ENCODE measurements at regions not wholly inside any gene's neighbourhood (a gene's known extent, or its start where the extent isn't known, plus 50 kb on each side); places are given as distances from the start of the nearest gene placed in this dataset.
A peak's percentile ranks its signal among the peaks of the same experiment; 100 is the strongest.
"Not testable (repeated sequence)": the region's sequence is repeated elsewhere in the genome, so short reads cannot be mapped to it uniquely, and the experiment has no call there.

DNA sequence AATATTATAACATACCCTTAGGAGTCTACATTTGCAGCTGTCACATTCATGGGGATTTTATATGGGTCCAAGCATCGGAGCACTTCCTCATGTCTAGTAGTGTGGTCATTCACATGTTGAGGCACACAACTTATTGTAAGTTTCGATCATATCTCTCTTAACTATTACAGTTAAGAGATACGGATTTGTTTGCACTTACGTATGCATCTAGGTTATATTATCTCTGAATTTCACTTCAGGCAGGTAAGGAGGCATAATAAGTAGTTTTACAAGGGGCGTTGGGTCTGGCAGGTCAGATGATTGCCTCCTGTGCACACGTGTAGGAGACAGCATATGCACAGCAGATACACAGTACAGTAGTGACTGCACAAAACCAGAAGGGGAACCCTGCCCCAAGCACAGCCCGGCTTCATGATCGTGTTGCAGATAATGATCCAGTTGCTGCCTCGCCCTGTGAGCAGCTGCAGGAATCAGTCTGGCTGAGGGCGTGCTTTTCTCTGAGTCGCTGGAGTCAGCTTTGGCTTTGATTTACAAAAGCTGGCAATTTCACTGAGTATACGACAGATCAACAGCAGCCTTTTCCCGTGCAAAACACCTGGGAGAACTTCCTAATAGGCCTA is 302.9 kb upstream of the GATB start:
- no peak for DNase-seq (ENCODE audit: missing footprints)
- intact Hi-C loops (cut with DNase I): no loop called here
- ATAC-seq: no peak

DNA sequence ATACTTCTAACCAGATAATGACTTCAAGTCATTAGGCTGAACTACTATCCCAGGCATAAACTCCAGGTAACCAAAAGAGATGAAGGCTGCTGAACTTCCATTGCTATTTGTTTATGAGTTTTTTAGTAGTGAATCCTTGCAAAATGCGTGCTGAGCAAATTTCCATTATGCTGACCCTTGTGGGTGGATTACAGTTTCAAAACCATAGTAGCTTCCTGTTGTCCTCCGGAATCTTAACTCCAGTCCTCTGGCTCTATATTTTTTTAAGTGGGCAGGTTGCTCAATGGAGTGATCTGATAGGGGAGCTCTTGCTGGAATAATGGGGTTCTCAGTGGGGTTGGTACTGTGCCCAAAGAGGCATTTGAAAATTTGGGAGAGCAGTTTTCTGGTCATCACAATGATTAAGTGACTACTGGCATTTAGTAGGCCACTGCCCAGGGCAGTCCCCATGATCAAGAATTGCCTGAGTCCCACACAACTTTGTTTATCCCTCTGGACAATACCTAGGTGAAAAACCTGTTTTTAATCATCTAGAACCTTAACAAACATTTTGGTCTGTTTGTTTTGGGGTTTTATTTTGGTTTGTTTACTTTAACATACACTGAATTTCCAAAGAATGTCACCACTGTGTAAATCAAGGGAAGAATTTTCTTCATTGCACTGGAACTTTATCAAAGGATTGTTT is 302.3 kb upstream of the GATB start:
- ATAC-seq: no peak
- no peak for DNase-seq (ENCODE audit: missing footprints)
- intact Hi-C loops (cut with DNase I): no loop called here

DNA sequence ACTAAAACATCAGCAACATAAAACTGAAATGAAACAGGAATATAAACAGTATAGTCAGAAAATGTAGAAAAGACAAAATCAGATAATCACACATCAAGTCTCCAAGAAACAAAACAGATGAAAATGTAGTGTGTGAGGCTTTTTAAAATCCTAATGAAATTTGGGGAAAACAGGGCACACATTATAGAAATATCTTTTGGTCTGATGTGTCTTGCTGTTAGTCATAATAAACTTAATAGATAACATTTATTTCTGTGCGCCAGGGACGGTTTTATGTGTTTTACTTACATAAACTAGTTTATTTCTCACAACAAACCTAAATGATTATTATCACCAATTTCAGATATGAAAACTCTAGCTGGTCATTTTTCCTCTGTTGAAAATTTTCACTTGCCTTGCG is 293.9 kb upstream of the GATB start:
- DNase-seq (ENCODE audit: missing footprints): no peak
- ATAC-seq: no peak
- intact Hi-C loops (cut with DNase I): no loop called here

DNA sequence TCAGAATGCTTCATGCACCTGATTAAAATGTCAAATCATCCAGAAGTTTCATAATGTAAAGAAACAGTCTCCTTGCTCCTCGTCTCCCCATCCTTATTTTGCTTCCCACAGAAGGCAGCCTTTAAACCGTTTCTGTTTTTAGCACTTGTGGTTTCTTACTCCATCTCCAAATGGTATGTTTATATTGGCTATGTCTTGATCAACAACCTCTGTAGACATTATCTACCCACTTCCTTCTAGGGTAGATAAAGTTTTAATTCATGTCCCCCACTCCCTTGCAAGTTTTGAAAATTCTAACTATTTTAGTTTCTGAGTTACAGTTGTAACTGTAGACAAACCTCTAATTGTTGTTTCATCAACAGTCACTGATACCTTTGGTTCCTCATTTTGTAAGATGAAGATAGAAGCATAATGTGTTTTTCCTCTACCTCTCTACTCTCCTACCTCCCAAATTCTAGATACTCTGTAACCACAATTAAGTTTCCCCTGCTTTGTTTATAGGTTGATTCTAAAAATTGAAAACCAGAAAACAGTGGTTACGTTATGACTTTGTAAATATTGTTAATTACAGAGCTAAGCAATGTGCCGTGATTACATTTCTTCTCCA is 291.7 kb upstream of the GATB start:
- DNase-seq (ENCODE audit: missing footprints) (no peak), ATAC-seq (no peak)
- intact Hi-C loops (cut with DNase I): no loop called here

DNA sequence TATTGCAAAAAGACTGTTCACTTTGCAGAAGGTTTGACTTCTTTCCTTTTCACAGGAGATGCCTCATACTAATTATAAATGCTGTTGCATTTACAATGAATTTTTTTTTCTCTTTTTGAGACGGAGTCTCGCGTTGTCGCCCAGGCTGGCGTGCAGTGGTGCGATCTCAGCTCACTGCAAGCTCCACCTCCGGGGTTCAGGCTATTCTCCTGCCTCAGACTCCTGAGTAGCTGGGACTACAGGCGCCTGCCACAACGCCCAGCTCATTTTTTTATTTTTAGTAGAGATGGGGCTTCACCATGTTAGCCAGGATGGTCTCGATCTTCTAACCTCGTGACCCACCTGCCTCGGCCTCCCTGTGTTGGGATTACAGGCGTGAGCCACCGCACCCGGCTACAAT is 290.5 kb upstream of the GATB start:
- intact Hi-C loops (cut with DNase I); ATAC-seq; DNase-seq (ENCODE audit: missing footprints): not testable (repeated sequence)

DNA sequence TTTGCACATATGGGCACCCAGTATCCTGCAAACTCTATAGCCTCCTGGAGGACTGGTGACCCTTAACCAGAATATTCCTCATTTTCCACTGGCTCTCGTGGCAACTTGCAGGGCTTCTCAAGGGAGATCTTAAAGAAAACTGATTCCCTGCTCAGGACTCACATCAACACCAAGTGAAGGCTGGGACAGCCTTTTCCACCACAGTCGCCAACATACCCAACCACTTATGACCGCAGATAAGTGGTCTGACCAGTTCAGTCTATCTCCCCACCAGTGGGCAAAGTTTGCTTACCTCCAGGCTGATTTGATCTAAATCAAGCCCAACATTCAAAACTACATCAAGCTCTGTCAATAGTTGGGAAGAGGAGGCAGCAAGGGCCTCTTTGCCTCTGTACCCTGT is 289.3 kb upstream of the GATB start:
- intact Hi-C loops (cut with DNase I): no loop called here
- no peak for DNase-seq (ENCODE audit: missing footprints)
- no peak for ATAC-seq

DNA sequence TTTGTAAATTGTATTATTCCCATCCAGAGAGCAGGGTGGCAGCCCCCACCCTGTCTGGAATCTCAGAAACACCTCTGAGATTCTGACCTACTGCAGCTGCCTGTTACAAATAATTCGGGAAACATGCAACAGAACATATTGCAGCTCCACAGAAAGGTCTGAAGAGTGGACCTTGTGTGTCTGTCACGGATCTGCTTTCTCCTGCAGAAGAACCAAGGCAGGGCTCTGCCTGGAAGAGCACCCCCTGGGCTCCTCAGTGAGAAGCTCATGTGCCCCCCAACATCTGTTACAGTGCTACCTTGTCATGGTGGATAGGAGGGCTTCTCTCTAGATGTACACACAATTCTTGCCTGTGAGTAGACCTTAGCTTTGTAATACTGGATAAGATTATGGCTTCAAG is 286.6 kb upstream of the GATB start:
- ATAC-seq: no peak
- no peak for DNase-seq (ENCODE audit: missing footprints)
- intact Hi-C loops (cut with DNase I): no loop called here

DNA sequence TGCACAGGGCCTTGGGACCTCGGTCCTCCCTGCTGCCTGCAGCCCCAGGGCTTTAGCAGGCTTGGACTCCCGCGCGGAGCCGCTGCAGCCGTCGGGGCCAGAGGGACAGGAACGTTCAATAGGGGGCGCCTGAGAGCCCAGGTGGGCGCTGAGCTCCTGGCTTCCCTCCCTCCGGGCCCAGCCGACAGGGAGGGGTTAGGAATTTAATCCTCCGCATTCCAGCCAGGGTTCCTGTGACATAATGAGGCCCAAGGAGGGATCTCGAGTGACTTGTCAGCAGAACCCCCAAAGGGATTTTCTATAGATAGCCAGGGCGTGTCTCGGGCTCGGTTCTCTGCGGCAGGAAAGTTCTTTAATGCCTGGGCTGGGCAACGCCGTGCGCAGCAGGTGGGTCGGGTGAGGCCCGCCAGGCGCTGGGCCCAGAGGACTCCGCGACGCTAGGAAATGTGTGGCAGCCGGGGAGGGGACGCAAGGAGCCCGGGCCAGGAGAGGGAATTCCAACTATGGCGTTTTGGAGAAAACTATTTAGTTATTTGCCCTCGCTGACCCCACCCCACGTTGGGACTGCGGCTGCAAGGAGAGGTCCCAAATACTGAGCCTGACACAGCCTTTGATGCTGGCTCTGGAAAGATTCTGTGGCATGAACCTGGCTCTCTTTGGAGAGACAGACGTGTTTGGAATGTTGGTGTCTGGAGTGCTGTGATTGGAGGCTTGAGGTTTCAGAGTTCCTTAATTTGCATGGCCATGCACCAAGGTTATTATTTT is 285.2 kb upstream of the GATB start:
- ATAC-seq (peak; percentile 46), DNase-seq (ENCODE audit: missing footprints) (no peak)
- intact Hi-C loops (cut with DNase I): no loop called here

DNA sequence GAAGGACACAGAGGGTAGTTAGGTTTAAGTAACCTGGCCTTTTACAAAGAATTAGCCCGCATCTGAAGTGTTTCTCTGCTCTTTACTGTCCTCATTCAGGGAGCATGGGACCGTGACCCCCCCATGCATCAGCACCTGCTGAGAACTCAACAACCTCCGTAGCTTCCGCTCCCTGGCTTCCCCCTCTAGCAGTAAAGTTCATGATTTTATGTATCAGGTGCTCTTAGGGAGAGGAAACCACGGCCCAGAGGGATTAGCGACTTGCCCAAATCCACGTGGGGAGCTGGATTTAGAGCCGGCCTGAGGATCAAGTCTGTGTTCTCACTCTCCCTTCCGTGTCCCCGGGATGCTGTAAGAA is 284.6 kb upstream of the GATB start:
- intact Hi-C loops (cut with DNase I): no loop called here
- DNase-seq (ENCODE audit: missing footprints) (no peak), ATAC-seq (no peak)

DNA sequence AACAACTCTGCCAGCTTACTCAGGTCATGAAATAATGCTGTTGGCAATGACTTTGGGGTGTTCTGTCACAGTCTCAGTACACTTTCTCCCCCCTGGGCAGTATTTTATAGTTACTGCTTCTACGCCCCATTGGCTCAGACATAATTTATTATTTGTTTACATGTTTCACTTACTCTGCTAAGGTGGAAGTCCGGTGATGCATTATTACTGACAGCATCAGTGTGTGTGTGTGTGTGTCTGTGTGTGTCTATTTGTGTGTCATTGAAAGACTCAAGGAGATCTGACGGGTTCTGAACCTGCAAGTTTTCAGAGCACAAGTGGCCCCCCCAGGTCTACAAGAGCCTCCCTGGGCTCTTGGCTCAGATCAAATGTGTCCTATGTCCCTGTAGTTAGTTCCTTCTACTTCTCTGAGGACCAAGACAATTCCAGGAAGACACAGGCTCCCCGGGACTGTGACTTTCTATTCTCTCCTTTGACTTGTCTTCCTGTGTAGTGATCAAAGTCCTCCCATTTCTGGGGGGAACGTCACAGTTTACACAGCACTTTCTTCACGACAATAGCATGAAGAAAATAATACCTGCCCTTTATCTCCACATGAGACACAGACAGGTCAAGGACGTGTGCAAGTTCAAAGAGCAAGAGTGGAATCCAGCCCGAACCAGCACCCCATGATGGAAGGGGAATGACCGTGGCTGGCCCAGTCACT is 283.7 kb upstream of the GATB start:
- no peak for ATAC-seq
- intact Hi-C loops (cut with DNase I): no loop called here

DNA sequence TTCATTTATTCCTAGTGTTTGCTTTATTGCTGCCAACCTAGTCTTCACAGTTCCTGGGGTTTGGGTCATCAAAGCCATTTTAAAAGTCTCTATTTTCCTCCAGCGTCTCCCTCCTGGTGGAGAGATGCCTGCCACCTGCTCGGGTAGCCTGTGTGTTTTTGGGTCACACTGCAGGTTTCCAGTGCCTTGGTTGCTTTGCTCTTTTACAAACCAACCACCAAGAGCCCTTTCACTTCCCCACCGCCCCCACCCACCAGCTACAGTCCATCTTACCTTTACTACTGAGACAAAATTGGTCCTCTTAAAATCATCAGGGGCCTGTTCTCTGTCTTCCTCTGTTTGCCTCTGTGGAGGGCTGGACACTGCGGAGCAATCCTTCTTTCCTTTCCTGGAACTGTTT is 280.5 kb upstream of the GATB start:
- no peak for ATAC-seq
- DNase-seq (ENCODE audit: missing footprints): no peak
- intact Hi-C loops (cut with DNase I): no loop called here

More for the DNA sequence above, 283.7 kb upstream of the GATB start:
- no peak for DNase-seq (ENCODE audit: missing footprints)

DNA sequence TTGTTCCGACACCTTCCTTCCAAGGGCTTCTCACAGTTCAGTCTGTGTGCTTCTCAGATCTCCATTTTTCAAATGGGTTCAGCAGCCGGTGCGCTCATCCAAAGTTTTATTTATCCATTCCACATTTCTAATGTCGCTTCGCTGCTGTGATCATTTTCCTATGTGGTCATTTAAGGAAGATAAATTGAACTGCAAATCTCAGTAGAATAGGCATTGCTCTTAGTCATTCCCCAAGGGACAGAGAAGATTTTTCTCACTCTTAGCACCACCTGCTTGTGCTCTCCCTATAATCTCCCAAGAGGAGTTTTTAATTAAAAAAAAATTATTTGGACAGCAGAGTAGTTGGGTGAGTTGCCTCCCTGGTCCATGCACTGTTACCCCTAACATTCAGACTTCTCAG is 278.9 kb upstream of the GATB start:
- DNase-seq (ENCODE audit: missing footprints) (no peak), ATAC-seq (no peak)
- intact Hi-C loops (cut with DNase I): loop anchor here (2.0 to 10.0 kb wide), 5 partner anchors 49 to 355 kb away; no protein-coding TSS in a partner anchor

DNA sequence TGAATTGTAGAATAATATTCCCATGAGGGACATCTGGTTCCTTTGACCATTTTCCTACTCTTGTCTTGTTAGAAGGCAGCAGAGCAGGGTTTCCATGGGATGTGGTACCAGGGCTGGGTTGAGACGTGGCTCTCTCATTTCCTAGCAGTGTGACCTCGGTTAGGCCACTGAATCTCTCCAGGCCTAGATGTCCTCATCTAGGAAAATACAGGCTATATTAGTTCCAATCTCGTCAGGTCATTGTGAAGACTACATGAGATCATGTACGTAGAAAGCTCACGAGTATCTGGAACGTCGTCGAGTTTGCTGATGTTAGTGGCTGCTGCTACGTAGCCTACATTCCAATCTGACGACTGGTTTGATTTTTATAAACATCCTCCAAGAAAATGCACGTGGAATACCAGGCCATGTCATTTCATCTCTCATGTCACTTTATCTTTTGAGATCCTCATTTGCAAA is 278.2 kb upstream of the GATB start:
- intact Hi-C loops (cut with DNase I): loop anchor here (2.0 to 10.0 kb wide), 5 partner anchors 50 to 354 kb away; no protein-coding TSS in a partner anchor
- ATAC-seq: peak; percentile 35
- no peak for DNase-seq (ENCODE audit: missing footprints)

DNA sequence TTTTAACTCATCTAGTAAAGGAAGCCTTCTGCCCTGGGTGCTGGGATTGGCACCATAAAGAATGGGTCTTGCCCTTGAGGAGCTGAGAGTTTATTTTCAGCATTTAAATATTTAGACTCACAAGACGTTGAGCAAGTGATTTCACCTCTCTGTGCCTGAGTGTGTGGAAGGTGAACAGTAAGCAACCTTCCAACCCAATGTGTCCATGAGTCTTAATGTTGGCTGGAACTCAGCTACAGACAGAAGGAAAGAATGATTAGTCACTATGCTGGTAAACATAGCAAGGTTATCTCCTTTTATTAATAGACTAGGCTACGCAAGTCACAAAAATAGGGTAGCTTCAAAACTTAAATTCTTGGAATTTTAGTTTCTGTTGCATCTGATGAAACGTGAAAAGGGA is 277.4 kb upstream of the GATB start:
- ATAC-seq: peak; percentile 87
- intact Hi-C loops (cut with DNase I): loop anchor here (2.0 to 10.0 kb wide), 5 partner anchors 51 to 353 kb away; no protein-coding TSS in a partner anchor
- DNase-seq (ENCODE audit: missing footprints): no peak

DNA sequence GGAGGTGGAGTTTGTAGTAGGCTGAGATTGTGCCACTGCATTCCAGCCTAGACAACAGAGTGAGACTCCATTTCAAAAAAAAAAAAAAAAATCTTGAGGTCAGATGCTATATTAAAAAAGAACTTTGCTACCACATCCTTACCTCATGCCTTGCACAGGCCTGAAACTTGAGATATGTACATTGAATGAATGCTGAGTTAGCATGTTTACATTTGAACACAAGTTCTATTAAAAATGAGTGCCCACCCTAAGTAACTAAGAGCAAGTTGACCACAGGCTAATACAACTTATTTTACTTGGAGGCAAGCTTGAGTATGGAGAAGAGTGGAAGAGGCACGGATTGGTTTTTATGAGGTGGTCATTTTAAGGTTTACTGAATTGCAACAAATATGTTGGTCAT is 276.6 kb upstream of the GATB start:
- intact Hi-C loops (cut with DNase I): loop anchor here (5.0 to 10.0 kb wide), 3 partner anchors 125 to 353 kb away; no protein-coding TSS in a partner anchor
- DNase-seq (ENCODE audit: missing footprints) (no peak), ATAC-seq (no peak)

DNA sequence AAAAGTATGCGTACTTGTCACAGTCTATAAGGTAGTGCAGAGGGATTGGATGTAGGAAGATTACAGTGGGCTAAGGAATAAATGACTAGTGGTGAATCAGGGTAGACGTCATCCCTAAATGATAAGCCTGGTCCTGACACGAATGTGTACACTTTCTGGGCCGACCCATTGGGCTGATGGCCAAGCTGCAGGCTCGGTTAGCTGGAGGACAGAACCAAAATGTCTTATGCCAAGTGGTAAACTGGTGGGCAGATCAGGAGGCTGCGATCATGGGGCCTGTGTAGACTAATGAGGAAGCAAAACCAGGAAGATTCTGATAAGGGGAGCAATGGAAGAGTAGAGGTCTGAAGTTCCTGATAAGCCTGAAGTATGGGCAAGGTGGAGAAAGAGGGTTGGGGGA is 272.8 kb upstream of the GATB start:
- intact Hi-C loops (cut with DNase I): loop anchor here (10.0 kb wide), 2 partner anchors 341 to 349 kb away; no protein-coding TSS in a partner anchor
- ATAC-seq (no peak), DNase-seq (ENCODE audit: missing footprints) (no peak)

DNA sequence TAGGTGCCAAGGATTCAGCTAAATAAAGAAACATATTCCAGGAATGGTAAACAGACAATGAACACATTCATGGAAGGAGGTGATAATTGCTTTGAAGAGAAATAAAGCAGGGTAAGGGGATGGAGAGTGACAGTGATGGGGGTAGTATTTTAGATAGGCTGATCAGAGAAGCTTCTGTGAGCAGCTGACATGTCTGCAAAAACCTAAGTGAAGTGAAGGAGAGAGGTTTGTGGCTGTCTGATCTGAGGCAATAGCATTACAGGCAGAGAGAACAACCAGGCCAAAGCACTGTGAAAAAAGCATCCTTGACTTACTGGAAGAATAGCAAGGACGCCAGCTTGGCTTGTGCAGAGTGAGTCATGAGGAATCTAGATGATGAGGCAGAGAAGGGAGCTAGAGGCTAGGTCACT is 271.9 kb upstream of the GATB start:
- ATAC-seq (peak; percentile 68), DNase-seq (ENCODE audit: missing footprints) (no peak)
- intact Hi-C loops (cut with DNase I): loop anchor here (10.0 kb wide), 2 partner anchors 342 to 348 kb away; no protein-coding TSS in a partner anchor

DNA sequence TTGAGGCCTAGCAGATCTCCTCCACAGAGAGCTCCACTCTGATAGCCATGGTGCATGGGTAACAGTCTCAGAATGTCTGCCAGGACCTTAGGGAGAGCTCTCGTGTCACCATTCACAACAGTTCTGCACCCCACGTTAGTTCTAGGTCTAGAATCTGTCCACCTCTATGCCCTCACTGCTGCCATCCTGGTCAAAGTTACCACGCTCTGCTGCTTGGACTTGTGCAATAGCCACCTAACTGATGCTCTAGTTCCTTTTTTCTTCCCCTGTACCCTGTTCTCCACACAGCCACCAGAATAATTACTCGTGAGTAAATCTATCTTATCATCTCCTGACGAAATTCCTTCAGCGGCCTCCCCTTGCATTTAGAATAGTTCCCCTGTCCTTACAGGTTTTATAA is 268.8 kb upstream of the GATB start:
- no peak for DNase-seq (ENCODE audit: missing footprints)
- no peak for ATAC-seq
- intact Hi-C loops (cut with DNase I): loop anchor here (10.0 kb wide), 2 partner anchors 345 kb away; no protein-coding TSS in a partner anchor

DNA sequence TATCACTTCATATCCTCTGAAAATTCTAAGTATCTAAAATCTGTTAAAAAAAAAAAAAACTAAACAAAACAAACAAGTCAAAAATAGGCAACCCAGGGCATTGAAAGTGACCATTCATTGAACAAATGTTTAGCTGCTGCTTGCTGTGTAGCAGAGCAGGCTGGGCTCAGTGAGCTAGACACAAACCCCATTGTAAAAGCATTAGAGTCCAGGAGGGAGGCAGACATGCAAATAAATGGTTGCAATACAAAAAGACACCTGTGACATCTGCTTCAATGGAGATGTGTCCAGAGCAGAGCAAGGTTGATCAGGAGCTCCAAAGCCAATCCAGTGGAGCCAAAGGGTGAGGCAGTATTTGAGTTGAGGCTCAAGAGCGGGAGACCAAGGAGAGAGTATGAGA is 267.3 kb upstream of the GATB start:
- intact Hi-C loops (cut with DNase I): no loop called here
- DNase-seq (ENCODE audit: missing footprints): no peak
- no peak for ATAC-seq

Measured in Right ventricle myocardium inferior (tissue), 1 donor.